ENCODE measurements at regions not wholly inside any gene's neighbourhood (a gene's known extent, or its start where the extent isn't known, plus 50 kb on each side); places are given as distances from the start of the nearest gene placed in this dataset.

GRCh38 chr5:33035851-33036527, 324.9 kb downstream of the NPR3 start (continued):
- TF ChIP-seq AFF4 (CRISPR knock-in tag; IDR thresholded peaks at IDR 0.05) (no peak), SETDB1 (IDR thresholded peaks at IDR 0.05; ENCODE audit: low read length) (no peak), NCOA1 (IDR thresholded peaks at IDR 0.05; ENCODE audit: low read depth) (no peak), FOXO4 (CRISPR knock-in tag; IDR thresholded peaks at IDR 0.05) (no peak)

GRCh38 chr5:33037076-33037475, 326.0 kb downstream of the NPR3 start:
- Histone ChIP-seq H3K9me3 (replicated peaks; ENCODE audit: control insufficient read depth, insufficient read depth, low read depth, low read length) (no peaks in the 10 kb centered on the region; the same call in 1 of the 2 replicates), H3K4me2 (ENCODE audit: insufficient read depth, low read length) (no peak overlapping the region), H2AFZ (ENCODE audit: low read depth, low read length) (no peak overlapping the region), H3K36me3 (ENCODE audit: control insufficient read depth, insufficient read depth, low read length) (no peaks in the 10 kb centered on the region), H3K4me1 (replicated peaks in 1 of 2; ENCODE audit: control insufficient read depth in 2 of 2, insufficient read depth in 2 of 2, low read length in 2 of 2) (no peaks in the 10 kb centered on the region), H3K27me3 (ENCODE audit: control insufficient read depth in 2 of 2, insufficient read depth in 2 of 2, low read length in 2 of 2) (no peaks in the 10 kb centered on the region), H3K79me2 (ENCODE audit: control insufficient read depth, insufficient read depth, low read length) (no peaks in the 10 kb centered on the region), H3K4me3 (no peak overlapping the region), H3K9me1 (ENCODE audit: control insufficient read depth, insufficient read depth, low read length) (no peaks in the 10 kb centered on the region), H3K9ac (ENCODE audit: insufficient read depth in 1 of 2, low read depth in 2 of 2, low read length in 2 of 2) (no peak overlapping the region), H4K20me1 (replicated peaks; ENCODE audit: control insufficient read depth, insufficient read depth, low read length) (no peaks in the 10 kb centered on the region), H3K27ac (ENCODE audit: extremely low read depth, low read depth, low read length) (no peak overlapping the region)
- no peak for DNase-seq (ENCODE audit: extremely low read depth in 1 of 4, low spot score in 3 of 4)
- CTCF ChIA-PET (ENCODE audit: low intra/inter-chr PET ratio), result interaction anchor here (0.5 kb wide), 1 partner anchor 291 kb away, joined by 3 read pairs; no protein-coding TSS in a partner anchor
- BruUV-seq (replicated peaks), result no TSS peak
- intact Hi-C loops (cut with micrococcal nuclease) (no loop called here), in situ Hi-C loops (cut with MboI) (no loop called here)
- no peak for ATAC-seq
- FAIRE-seq, result no peak
- WGBS (ENCODE audit: insufficient coverage, low coverage, missing lambda C conversion rate), result 6% methylated on average over 1 of the region's 1 CpG
- POLR2A ChIA-PET, result no interaction called here
- TF ChIP-seq TAF1 (IDR thresholded peaks at IDR 0.05; ENCODE audit: control insufficient read depth, extremely low read depth, insufficient read depth, low read length, severe bottlenecking), result no peak
- no peak for TF ChIP-seq AFF4 (CRISPR knock-in tag; IDR thresholded peaks at IDR 0.05)
- no peak for TF ChIP-seq KLF13 (tag; IDR thresholded peaks at IDR 0.05; ENCODE audit: borderline replicate concordance, low read depth)
- TF ChIP-seq ATF4 (CRISPR knock-in tag; IDR thresholded peaks at IDR 0.05), result no peak
- no peak for TF ChIP-seq TBP (optimal IDR thresholded peaks at IDR 0.05; ENCODE audit: low read depth, low read length)
- no peak for TF ChIP-seq GATA2 (CRISPR knock-in tag; IDR thresholded peaks at IDR 0.05)
